AG08395 (cell line): ENCODE measurements at regions not wholly inside any gene's neighbourhood (a gene's known extent, or its start where the extent isn't known, plus 50 kb on each side); places are given as distances from the start of the nearest gene placed in this dataset.
"Not testable (repeated sequence)": the region's sequence is repeated elsewhere in the genome, so short reads cannot be mapped to it uniquely, and the experiment has no call there.

Source experiments
- DNase-seq: peaks from one replicate; pipeline ENCODE4 v3.0.0; 2012; ENCODE audit warnings: mixed read lengths, low spot score

- no peak for DNase-seq
Observed at GRCh38 chr13:26483546-26483945, 73.9 kb upstream of the WASF3 start.

DNA sequence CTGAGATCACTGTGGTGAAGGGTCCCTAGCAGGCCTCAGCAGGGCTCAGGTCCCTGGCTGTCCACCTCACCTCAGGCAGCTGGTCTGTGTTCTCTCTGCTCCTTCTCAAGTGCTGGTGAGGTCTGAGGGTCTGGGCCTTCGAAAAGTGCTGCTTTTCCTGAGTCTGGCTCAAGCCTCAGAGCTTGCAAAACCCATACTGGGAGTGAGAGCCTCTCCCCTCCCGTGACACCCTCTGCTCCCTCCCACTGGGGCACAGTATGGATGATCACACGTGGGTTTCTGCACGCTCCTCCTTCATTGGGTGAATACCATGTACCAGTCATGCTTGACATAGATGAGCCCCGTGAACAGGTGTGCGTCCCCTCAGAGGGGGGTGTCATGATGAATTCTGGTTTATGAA, 73.3 kb upstream of the WASF3 start:
- no peak for DNase-seq

DNA sequence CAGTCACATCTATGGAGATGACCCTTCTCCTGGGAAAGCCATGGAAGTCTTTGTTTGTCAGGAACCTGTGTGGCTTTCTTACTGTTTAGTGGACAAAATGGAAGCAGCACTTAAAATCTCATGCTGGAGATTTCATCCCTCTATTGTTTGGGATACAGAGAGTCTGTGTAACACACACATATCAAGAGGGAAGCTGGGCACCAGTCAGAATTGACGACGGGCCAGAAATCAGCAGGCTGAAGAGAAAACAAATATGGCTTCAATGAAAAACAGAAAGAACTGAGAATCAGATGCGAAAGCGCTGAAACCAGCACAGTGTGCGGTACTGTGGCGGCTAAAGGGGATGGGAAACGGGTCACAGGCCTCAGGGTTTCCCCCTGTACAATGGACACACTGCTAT, 72.2 kb upstream of the WASF3 start:
- no peak for DNase-seq

- no peak for DNase-seq
Observed at GRCh38 chr13:26485786-26486185, 71.7 kb upstream of the WASF3 start.

- DNase-seq: no peak
Observed at GRCh38 chr13:26486550-26486949, 70.9 kb upstream of the WASF3 start.

DNA sequence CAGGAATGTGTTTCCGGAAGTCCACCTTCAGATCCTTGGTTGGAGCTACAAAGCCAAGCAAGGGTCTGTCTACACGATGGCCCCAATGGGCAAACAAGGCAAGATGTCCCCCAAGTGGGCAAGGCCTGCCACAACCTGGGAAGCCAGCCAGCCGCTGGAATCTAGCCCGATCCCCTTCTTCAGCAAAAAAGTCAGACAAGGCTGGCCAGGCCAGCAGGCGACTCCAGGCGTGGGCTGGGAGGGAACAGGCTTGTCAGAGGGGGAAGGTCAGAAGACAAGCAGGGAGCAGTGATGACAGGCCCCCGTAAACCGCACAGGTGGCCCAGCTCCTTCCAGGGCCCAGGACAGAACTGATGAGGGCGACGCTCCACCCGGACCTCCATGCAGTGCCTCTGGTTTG, 69.7 kb upstream of the WASF3 start:
- DNase-seq: no peak

- DNase-seq: no peak
Observed at GRCh38 chr13:26488236-26489003, 69.1 kb upstream of the WASF3 start.

DNA sequence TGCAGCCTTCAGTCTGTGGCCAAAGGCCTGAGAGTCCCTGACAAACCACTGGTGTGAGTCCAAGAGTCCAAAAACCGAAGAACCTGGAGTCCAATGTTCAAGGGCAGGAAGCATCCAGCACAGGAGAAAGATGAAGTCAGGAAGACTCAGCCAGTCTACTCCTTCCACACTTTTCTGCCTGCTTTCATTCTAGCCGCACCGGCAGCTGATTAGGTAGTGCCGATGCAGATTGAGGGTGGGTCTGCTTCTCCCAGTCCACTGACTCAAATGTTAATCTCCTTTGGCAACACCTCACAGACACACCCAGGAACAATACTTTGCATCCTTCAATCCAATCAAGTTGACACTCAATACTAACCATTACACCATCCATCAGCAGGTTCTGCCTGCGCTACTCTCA, 65.2 kb upstream of the WASF3 start:
- not testable (repeated sequence) for DNase-seq

DNA sequence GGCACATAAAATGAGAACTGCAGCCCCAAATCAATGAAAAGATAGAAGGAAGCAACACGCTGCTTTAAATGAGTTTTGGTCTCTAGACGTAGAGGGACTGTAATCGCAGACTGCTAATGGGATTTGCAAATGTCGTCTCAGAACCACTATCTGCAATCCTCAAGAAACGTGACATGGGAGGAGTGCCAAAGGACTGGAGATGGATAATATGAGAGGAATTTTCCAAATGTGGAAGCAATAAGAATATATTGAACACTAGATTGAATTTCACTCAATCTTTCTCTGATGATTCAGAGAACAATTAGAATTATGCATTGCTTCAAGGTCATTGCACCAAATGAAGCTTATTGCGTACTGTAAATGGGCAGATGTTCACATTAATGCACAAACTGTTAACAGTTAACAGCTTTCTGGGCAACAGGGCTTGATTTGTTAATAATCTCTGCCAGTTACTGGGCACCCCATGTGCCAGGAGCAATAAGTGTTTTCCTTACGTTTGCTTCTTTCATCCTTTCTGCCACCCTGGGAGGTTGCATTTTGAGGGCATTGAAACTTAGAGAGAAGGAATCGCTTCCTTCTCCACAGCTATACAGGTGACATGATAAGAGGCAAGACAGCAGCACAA, 62.8 kb upstream of the WASF3 start:
- DNase-seq: no peak

DNA sequence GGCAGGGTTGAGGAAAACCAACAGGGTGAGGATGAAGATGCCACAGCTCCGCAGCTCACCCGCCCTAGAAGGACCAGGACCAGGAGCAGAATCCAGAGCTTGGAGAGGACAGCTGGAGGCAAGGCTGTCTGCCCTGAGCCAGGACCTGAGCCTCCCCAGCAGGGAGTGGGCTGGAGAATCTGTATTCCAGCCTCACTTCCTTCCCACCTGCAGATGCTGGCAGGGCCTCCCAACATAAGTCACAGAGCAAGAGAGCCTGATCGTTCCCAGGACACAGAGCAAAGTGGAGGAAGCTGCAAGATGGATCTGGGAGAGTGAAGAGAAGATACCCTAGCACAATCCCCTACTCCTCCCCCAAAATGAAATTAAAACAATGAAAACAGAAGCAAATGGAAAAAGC, 61.7 kb upstream of the WASF3 start:
- DNase-seq: no peak

DNA sequence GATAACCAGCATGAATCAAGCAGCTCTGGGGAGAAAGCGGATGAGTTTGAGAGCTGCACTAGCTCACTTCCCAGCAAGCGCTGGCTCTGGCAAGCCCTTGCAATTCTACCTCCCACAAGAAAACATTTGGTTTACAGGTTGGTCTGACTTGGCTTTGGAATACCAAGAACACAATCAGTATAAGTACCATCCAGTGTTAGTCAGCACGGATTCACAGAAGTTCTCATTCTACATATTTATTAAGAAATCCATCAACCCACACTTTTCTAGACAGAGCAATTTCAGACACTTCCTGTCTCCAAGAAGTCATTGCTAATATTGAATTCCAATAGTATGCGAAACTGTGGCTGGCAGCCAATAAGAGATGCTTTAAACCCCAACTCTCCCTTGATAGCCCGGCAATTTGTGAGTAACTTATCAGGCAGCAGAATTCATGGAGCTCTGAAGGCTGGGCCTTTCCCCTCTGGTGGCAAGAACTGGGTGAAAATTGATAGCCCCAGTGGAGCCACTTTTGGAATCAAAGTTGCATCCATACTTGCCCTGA, 59.4 kb upstream of the WASF3 start:
- peak; percentile 89 for DNase-seq

- peak; percentile 18 for DNase-seq
Observed at GRCh38 chr13:26498656-26499601, 58.6 kb upstream of the WASF3 start.

- DNase-seq: no peak
Observed at GRCh38 chr13:26500618-26501320, 56.7 kb upstream of the WASF3 start.

- DNase-seq: no peak
Observed at GRCh38 chr13:26501641-26502040, 55.8 kb upstream of the WASF3 start.

DNA sequence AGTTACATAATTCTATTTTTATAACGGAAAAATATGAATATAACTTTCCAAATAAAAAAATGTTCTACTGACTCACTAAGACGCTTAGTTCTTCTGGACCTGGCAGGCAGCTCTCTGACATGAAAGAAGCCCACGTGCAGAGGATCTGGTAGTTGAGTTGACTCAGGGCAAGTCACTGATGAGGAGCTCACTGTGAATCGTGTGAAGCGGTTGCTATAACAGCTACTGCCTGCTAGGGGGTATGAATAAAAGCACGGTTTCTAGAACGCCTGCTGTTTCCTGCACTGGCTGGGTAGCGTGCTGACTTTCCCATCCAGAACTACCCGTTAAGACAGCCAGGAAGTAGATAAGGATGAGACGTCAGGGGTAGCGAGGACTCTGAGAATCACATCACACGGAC, 54.7 kb upstream of the WASF3 start:
- peak; percentile 83 for DNase-seq

DNA sequence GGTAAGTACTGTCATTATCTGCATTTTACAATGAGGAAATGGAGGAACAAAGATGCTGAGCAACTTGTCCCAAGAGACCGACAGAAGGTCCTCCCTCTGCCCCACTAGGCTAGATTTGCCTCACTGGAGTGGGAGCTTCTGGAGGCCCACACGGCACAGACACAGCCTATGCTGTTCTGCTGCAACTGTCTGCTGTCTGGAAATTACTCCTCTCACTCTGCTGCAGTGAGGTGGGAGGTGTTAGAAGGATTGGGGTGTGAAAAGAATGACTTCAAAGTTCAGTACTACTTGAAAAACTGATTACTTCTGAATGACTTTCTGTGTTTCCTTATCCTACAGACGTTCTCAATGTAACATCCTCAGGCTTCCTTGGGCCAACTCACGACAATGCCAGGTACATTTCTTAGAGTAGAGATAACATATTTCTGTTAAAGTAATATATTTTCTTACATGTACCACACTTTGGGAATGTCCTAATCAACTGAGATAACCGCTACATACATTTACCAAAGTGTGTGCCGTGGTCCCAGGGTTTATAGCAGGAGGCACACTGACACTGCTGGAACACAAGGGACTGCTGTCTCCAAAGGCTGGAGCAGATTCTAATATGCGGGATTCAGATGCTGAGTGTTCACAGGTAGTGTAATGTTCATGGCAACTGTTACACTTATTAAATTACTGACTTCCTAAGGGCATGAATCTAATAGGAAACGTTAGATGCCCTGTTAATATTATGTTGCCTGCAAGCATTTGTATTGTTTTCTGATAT, 53.5 kb upstream of the WASF3 start:
- DNase-seq: no peak
